Heart left ventricle (tissue), 13 donors: ENCODE measurements at regions not wholly inside any gene's neighbourhood (a gene's known extent, or its start where the extent isn't known, plus 50 kb on each side); places are given as distances from the start of the nearest gene placed in this dataset.

Experiments used
- CTCF ChIP-seq, 12 donors: fragments of 200-600 bp; sonication (generic) in 4 of 12; IDR thresholded peaks; one replicate each; pipeline versions ENCODE4 v1.5.0 to v1.8.0; 2018 to 2022; ENCODE audit warnings: antibody characterized with exemption in 12 of 12, mild to moderate bottlenecking in 5 of 12
- POLR2A ChIP-seq, 2 donors: fragments of 450-650 bp; IDR thresholded peaks; one replicate each; pipeline ENCODE4 v1.6.1; 2017; ENCODE audit warnings: antibody characterized with exemption in 2 of 2, mild to moderate bottlenecking in 2 of 2, moderate library complexity in 2 of 2
- donor health status: ischemic (EF 13 %, LVEDD 7.1; RV severe dilation, severe dysfunction).
- donor health status: DM: no; HTN: yes; CAD: no.
- donor health status: DM: no; HTN: no; CAD: no.
- donor health status: ischemic (EF 25% LVEDD 6.9; RV normal size, moderate dysfunction).
- donor health status: ischemic (EF 25% LVEDD 5.7; RV mildly dilated, moderate dysfunction).
- donor health status: ischemic (EF 35%, LVEDD 5.7; RV mildly dilated, moderate dysfunction).
- donor health status: nonischemic (EF 11% LVEDD 7.7; RV severe dilation, severe dysfunction).
- donor health status: DM: yes; HTN: yes; CAD: no.
- donor health status: PGD.
- donor health status: ischemic (EF 29% LVEDD 5.4; RV normal size, mild dysfunction).
- donor health status: nonischemic (EF 23%, LVEDD 6.1; RV moderate dilation, normal function).

- TF ChIP-seq CTCF (IDR thresholded peaks at IDR 0.05) = no peak
- no peak for TF ChIP-seq POLR2A (IDR thresholded peaks at IDR 0.05)
These were observed 200.2 kb downstream of the RAD51AP2 start for GRCh38 chr2:17318013-17318412.
